GM23248 (cell line): ENCODE measurements at regions not wholly inside any gene's neighbourhood (a gene's known extent, or its start where the extent isn't known, plus 50 kb on each side); places are given as distances from the start of the nearest gene placed in this dataset.

ENCODE experiments used
- DNase-seq: peaks from one replicate; pipeline ENCODE4 v3.0.0-alpha.2; 2015
- H2AFZ ChIP-seq: fragments of 200-600 bp; sonication (generic); 2 replicates; pipeline ENCODE4 v1.6.1; 2016; ENCODE audit warnings: antibody characterized with exemption
- H3F3A ChIP-seq: fragments of 200-600 bp; sonication (generic); 2 replicates; pipeline ENCODE4 v1.6.1; 2016; ENCODE audit warnings: mild to moderate bottlenecking, antibody characterized with exemption, mixed run types; ENCODE audit not compliant: insufficient read depth
- H3K27ac ChIP-seq: fragments of 200-600 bp; sonication (generic); 2 replicates; pipeline ENCODE4 v1.5.1; 2016; ENCODE audit warnings: mild to moderate bottlenecking
- H3K27me3 ChIP-seq: fragments of 200-600 bp; sonication (generic); replicated peaks from 2 replicates; pipeline ENCODE4 v1.6.1; 2016; ENCODE audit warnings: mild to moderate bottlenecking; ENCODE audit not compliant: insufficient read depth
- H3K36me3 ChIP-seq: fragments of 200-600 bp; sonication (generic); 2 replicates; pipeline ENCODE4 v1.6.1; 2016; ENCODE audit warnings: low read depth, mild to moderate bottlenecking
- H3K4me1 ChIP-seq: fragments of 200-600 bp; sonication (generic); 2 replicates; pipeline ENCODE4 v1.6.1; 2016; ENCODE audit warnings: mild to moderate bottlenecking; ENCODE audit not compliant: insufficient read depth
- H3K4me2 ChIP-seq: fragments of 200-600 bp; sonication (generic); one replicate; pipeline ENCODE4 v1.6.1; 2016; ENCODE audit warnings: mild to moderate bottlenecking; ENCODE audit not compliant: unreplicated experiment
- H3K4me3 ChIP-seq: fragments of 200-600 bp; sonication (generic); 2 replicates; pipeline ENCODE4 v1.5.1; 2016; ENCODE audit warnings: mild to moderate bottlenecking
- H3K79me2 ChIP-seq: fragments of 200-600 bp; sonication (generic); 2 replicates; pipeline ENCODE4 v1.6.1; 2016; ENCODE audit warnings: mild to moderate bottlenecking; ENCODE audit not compliant: insufficient read depth
- H3K9ac ChIP-seq: fragments of 200-600 bp; sonication (generic); 2 replicates; pipeline ENCODE4 v1.6.1; 2016; ENCODE audit warnings: mild to moderate bottlenecking
- H3K9me2 ChIP-seq: fragments of 200-600 bp; sonication (generic); 2 replicates; pipeline ENCODE4 v1.6.1; 2016; ENCODE audit warnings: mixed run types, mild to moderate bottlenecking, moderate library complexity; ENCODE audit not compliant: insufficient read depth
- H3K9me3 ChIP-seq: fragments of 200-600 bp; sonication (generic); one replicate; pipeline ENCODE4 v1.6.1; 2017; ENCODE audit warnings: low read depth
- H4K20me1 ChIP-seq: fragments of 200-600 bp; sonication (generic); 2 replicates; pipeline ENCODE4 v1.6.0; 2016; ENCODE audit not compliant: insufficient read depth
- EZH2 ChIP-seq: fragments of 200-600 bp; sonication (generic); IDR thresholded peaks from 2 replicates; pipeline ENCODE4 v1.6.1; 2018; ENCODE audit warnings: antibody characterized with exemption, mild to moderate bottlenecking; ENCODE audit not compliant: insufficient read depth, poor library complexity, severe bottlenecking
- EZH2phosphoT487 ChIP-seq: fragments of 200-600 bp; sonication (generic); IDR thresholded peaks from 2 replicates; pipeline ENCODE4 v1.6.1; 2018; ENCODE audit warnings: antibody characterized with exemption, moderate library complexity, mild to moderate bottlenecking, low read depth; ENCODE audit not compliant: insufficient read depth
- WGBS, 2 experiments: methylation state at CpG; one replicate each; pipeline ENCODE4 v1.1.6; 2015 to 2017; ENCODE audit warnings: low lambda C conversion rate in 2 of 2, low coverage in 1 of 2; ENCODE audit errors: missing lambda C conversion rate in 2 of 2; 5-methylcytosine and 5-hydroxymethylcytosine counted together
- in situ Hi-C: fragments of 300-500 bp; cut with MboI; formaldehyde crosslinking; loops from 2 replicates; pipeline ENCODE4 v1.15.0; 2020

DNA sequence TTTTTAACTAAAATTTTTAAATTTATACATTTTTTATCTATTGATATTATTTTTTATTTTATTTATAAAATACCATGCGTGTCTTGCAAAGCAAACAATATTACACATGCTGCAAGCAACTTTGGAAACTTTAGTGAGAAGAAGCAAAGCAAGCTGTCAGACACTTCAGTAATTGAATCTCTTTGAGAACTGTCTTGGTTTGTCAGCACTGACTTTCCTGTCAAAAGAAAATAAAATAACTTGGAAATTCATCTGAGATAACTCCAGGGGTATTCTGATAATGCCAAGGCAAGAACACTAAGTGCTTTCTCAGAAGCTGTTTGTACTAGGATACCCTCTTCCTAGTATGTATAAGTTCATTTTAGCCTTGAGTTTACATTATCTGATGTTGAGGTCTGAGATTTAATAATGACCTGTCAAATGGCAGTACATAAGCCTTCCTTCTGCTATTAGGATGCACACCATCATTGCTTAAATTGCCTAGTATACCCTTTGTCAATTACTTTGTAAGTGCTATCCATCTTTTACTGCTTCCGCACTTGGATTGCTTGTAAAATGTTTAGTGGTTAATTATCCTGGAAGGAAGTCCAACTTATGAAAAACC is 624.2 kb upstream of the AGA start:
- in situ Hi-C loops = no loop called here
- no peaks in the 10 kb centered on the region for H3K9me3 ChIP-seq
- H4K20me1 ChIP-seq = no peaks in the 10 kb centered on the region
- H3K4me1 ChIP-seq = no peaks in the 10 kb centered on the region
- H2AFZ ChIP-seq = no peak overlapping the region
- no peak overlapping the region for H3K27ac ChIP-seq
- H3K4me2 ChIP-seq = no peak overlapping the region
- H3K36me3 ChIP-seq = no peaks in the 10 kb centered on the region
- WGBS, 2 experiments = 42 to 46% methylated on average over 2 of the region's 2 CpGs
- DNase-seq = no peak
- H3K27me3 ChIP-seq = no peaks in the 10 kb centered on the region
- H3F3A ChIP-seq = no peaks in the 10 kb centered on the region
- TF ChIP-seq EZH2 = no peak
- no peak for TF ChIP-seq EZH2phosphoT487
- H3K79me2 ChIP-seq = no peaks in the 10 kb centered on the region
- no peak overlapping the region for H3K4me3 ChIP-seq
- H3K9me2 ChIP-seq = no peaks in the 10 kb centered on the region
- no peak overlapping the region for H3K9ac ChIP-seq

DNA sequence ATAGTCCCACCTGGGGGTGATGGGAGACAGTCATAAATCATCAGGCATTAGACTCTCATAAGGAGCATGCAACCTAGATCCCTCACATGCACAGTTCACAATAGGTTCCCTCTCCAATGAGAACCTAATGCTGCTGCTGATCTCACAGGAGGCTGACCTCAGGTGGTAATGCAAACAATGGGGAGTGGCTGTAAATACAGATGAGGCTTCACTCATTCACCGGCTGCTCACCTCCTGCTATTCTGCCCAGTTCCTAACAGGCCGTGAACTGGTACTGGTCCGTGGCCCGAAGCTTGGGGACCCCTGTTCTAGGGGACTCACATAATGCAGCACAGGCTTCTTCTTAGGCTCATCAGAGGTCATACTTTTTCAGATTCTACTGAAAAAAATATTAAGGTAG is 625.9 kb upstream of the AGA start:
- WGBS, 2 experiments = 47 to 50% methylated on average over 4 of the region's 4 CpGs
- TF ChIP-seq EZH2phosphoT487 (no peak), EZH2 (no peak)

DNA sequence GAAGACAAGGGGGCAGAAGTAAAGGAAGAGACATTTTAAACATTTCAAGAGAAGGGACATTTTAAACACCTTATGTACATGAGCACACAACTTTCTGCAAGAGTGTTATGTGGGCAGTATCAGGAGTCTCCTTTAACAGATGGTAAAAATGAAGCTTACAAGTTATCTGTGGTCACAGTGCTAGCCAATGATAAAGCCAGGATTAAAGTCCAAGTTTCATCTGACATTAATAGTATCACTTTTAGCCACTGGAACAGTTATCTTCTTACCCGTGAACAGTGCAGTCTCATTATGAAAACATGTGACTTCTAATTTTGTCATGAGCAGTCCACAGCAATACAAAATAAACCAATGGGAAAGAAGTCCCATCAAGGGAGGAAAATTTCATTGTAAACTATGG is 627.9 kb upstream of the AGA start:
- Histone ChIP-seq H3K36me3 (no peaks in the 10 kb centered on the region), H3F3A (no peaks in the 10 kb centered on the region), H3K27me3 (no peaks in the 10 kb centered on the region), H2AFZ (no peak overlapping the region), H3K4me3 (no peak overlapping the region), H3K9me3 (no peaks in the 10 kb centered on the region), H3K79me2 (no peaks in the 10 kb centered on the region), H3K4me2 (no peak overlapping the region), H3K4me1 (no peaks in the 10 kb centered on the region), H3K27ac (no peak overlapping the region), H3K9me2 (no peaks in the 10 kb centered on the region), H4K20me1 (no peaks in the 10 kb centered on the region), H3K9ac (no peak overlapping the region)
- DNase-seq = no peak
- 26 to 27% methylated on average over 1 of the region's 1 CpG for WGBS, 2 experiments
- in situ Hi-C loops = no loop called here
- TF ChIP-seq EZH2phosphoT487 (no peak), EZH2 (no peak)

More for the DNA sequence above, 625.9 kb upstream of the AGA start:
- in situ Hi-C loops = no loop called here
- H2AFZ ChIP-seq = no peak overlapping the region
- H3K4me1 ChIP-seq = no peaks in the 10 kb centered on the region
- H3K4me2 ChIP-seq = no peak overlapping the region
- H3K9ac ChIP-seq = no peak overlapping the region
- DNase-seq = no peak
- H3K27me3 ChIP-seq = no peaks in the 10 kb centered on the region
- no peaks in the 10 kb centered on the region for H4K20me1 ChIP-seq
- no peaks in the 10 kb centered on the region for H3K9me3 ChIP-seq
- no peaks in the 10 kb centered on the region for H3F3A ChIP-seq
- no peaks in the 10 kb centered on the region for H3K36me3 ChIP-seq
- H3K27ac ChIP-seq = no peak overlapping the region
- H3K79me2 ChIP-seq = no peaks in the 10 kb centered on the region
- no peaks in the 10 kb centered on the region for H3K9me2 ChIP-seq
- no peak overlapping the region for H3K4me3 ChIP-seq

DNA sequence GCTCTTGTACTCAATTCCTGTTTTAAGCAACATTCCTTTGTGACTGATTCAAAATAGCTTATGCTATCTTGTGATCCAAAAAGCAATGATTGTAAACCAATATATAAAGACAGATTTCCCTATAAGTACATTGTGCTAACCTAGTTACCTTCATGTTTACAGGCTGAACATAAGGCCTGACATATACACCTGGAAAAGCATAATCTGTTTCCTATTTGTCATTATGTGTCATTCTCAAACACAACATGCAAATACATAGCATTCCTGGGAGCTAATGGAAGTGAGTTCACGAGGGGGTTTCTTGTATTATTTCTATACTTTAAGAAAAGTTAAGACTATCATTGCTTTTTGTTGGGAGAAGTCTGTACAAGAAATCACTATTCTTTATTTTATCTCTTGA is 638.1 kb upstream of the AGA start:
- Histone ChIP-seq H3K4me1 (no peaks in the 10 kb centered on the region), H4K20me1 (no peaks in the 10 kb centered on the region), H3K27ac (no peak overlapping the region), H3K79me2 (no peaks in the 10 kb centered on the region), H3K9me3 (no peaks in the 10 kb centered on the region), H3K36me3 (no peaks in the 10 kb centered on the region), H2AFZ (no peak overlapping the region), H3K27me3 (no peaks in the 10 kb centered on the region), H3K4me2 (no peak overlapping the region), H3F3A (no peaks in the 10 kb centered on the region), H3K9ac (no peak overlapping the region), H3K4me3 (no peak overlapping the region), H3K9me2 (no peaks in the 10 kb centered on the region)
- no peak for DNase-seq
- in situ Hi-C loops = no loop called here
- TF ChIP-seq EZH2phosphoT487 (no peak), EZH2 (no peak)
- WGBS, 2 experiments = 3 to 7% methylated on average over 1 of the region's 1 CpG

DNA sequence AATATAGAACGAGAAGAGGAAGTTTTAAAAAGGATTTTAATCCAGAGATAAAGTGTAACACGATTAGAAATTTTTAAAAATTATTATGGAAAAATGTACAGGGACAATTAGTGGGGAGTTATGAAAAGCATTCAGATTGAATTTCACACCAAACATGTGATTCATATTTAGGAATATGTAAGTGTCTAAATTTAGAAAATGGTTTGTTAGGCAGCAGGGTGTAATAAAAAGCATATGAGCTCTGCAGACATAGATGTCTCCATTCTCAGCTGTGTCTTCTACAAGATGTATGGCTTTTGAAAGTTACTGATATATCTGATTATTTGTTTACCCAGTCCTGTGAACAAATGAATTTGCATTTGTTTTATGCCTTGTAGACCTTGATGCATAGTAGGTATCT is 638.9 kb upstream of the AGA start:
- Histone ChIP-seq H3K27ac (no peak overlapping the region), H3K36me3 (no peaks in the 10 kb centered on the region), H2AFZ (no peak overlapping the region), H3K9me2 (no peaks in the 10 kb centered on the region), H3K9ac (no peak overlapping the region), H3K4me1 (no peaks in the 10 kb centered on the region), H3K27me3 (no peaks in the 10 kb centered on the region), H3K4me3 (no peak overlapping the region), H3K9me3 (no peaks in the 10 kb centered on the region), H4K20me1 (no peaks in the 10 kb centered on the region), H3F3A (no peaks in the 10 kb centered on the region), H3K79me2 (no peaks in the 10 kb centered on the region), H3K4me2 (no peak overlapping the region)
- no peak for DNase-seq
- WGBS, 2 experiments = 3 to 7% methylated on average over 2 of the region's 2 CpGs
- no peak for TF ChIP-seq EZH2phosphoT487
- no peak for TF ChIP-seq EZH2
- in situ Hi-C loops = no loop called here
